NCI-H510A treated with DMSO at 0.1 percent for 48 hours (cell line): ENCODE measurements at regions not wholly inside any gene's neighbourhood (a gene's known extent, or its start where the extent isn't known, plus 50 kb on each side); places are given as distances from the start of the nearest gene placed in this dataset.
A peak's percentile ranks its signal among the peaks of the same experiment; 100 is the strongest.

Experiments used
- DNase-seq: peaks from one replicate; lab custom pipeline; 2025; lab: John Stamatoyannopoulos, UW

- no peak for DNase-seq
Observed at GRCh38 chr3:25218362-25218761, 209.7 kb upstream of the RARB start.

GRCh38 chr3:25226747-25227146, 201.3 kb upstream of the RARB start:
- DNase-seq: no peak

- DNase-seq: peak; percentile 9
Observed at GRCh38 chr3:25229586-25229985, 198.5 kb upstream of the RARB start.

GRCh38 chr3:25235031-25235430, 193.0 kb upstream of the RARB start:
- no peak for DNase-seq

GRCh38 chr3:25235466-25235865, 192.6 kb upstream of the RARB start:
- DNase-seq: no peak

- no peak for DNase-seq
Observed at GRCh38 chr3:25237602-25238001, 190.5 kb upstream of the RARB start.

GRCh38 chr3:25239042-25239441, 189.0 kb upstream of the RARB start:
- no peak for DNase-seq

GRCh38 chr3:25246913-25247312, 181.2 kb upstream of the RARB start:
- no peak for DNase-seq

- DNase-seq: no peak
Observed at GRCh38 chr3:25252291-25252690, 175.8 kb upstream of the RARB start.

GRCh38 chr3:25257026-25257425, 171.0 kb upstream of the RARB start:
- DNase-seq: no peak

GRCh38 chr3:25259871-25260270, 168.2 kb upstream of the RARB start:
- no peak for DNase-seq

GRCh38 chr3:25262322-25262721, 165.7 kb upstream of the RARB start:
- DNase-seq: no peak

GRCh38 chr3:25265284-25265683, 162.8 kb upstream of the RARB start:
- no peak for DNase-seq

- DNase-seq: no peak
Observed at GRCh38 chr3:25266677-25267076, 161.4 kb upstream of the RARB start.

GRCh38 chr3:25272090-25272489, 156.0 kb upstream of the RARB start:
- DNase-seq: no peak

- DNase-seq: no peak
Observed at GRCh38 chr3:25273582-25274171, 154.4 kb upstream of the RARB start.

GRCh38 chr3:25277503-25277902, 150.6 kb upstream of the RARB start:
- DNase-seq: no peak

GRCh38 chr3:25281041-25281731, 146.9 kb upstream of the RARB start:
- DNase-seq: no peak

GRCh38 chr3:25281732-25282126, 146.3 kb upstream of the RARB start:
- no peak for DNase-seq

- DNase-seq: no peak
Observed at GRCh38 chr3:25283613-25284012, 144.4 kb upstream of the RARB start.

- DNase-seq: no peak
Observed at GRCh38 chr3:25284249-25284648, 143.8 kb upstream of the RARB start.

- DNase-seq: no peak
Observed at GRCh38 chr3:25287291-25287884, 140.7 kb upstream of the RARB start.

- DNase-seq: no peak
Observed at GRCh38 chr3:25288413-25288812, 139.7 kb upstream of the RARB start.

- DNase-seq: no peak
Observed at GRCh38 chr3:25289156-25289555, 138.9 kb upstream of the RARB start.
